MCF 10A (cell line): ENCODE measurements at regions not wholly inside any gene's neighbourhood (a gene's known extent, or its start where the extent isn't known, plus 50 kb on each side); places are given as distances from the start of the nearest gene placed in this dataset.

Experiments used
- BruUV-seq: library from RNA; stranded (reverse); fragments of 400-500 nt; replicated peaks from 2 replicates; lab custom pipeline; 2021; lab: Mats Ljungman, UMichigan
- CTCF ChIA-PET: fragments of 300-600 bp; sonication (Branson Sonifier 250); formaldehyde crosslinking; extraction: SDS; loops from one replicate; lab custom pipeline; 2021; ENCODE audit warnings: antibody characterized with exemption, inconsistent platforms; lab: Yijun Ruan, JAX
- POLR2A ChIA-PET: fragments of 300-600, 350-650 bp; sonication (Branson Sonifier 250); formaldehyde crosslinking; extraction: SDS; loops from one replicate; lab custom pipeline; 2020; ENCODE audit warnings: antibody characterized with exemption, inconsistent platforms; lab: Yijun Ruan, JAX
- DNase-seq: peaks from one replicate; pipeline ENCODE4 v3.0.0-alpha.2; 2018; ENCODE audit not compliant: unreplicated experiment
- H3K27ac Mint-ChIP-seq: one replicate; pipeline ENCODE4 v1.8.0; 2022; ENCODE audit warnings: mild to moderate bottlenecking, low read depth, mixed read lengths; ENCODE audit not compliant: unreplicated experiment
- H3K27me3 Mint-ChIP-seq: one replicate; pipeline ENCODE4 v1.8.0; 2022; ENCODE audit warnings: mixed read lengths; ENCODE audit not compliant: insufficient read depth, unreplicated experiment
- H3K36me3 Mint-ChIP-seq: one replicate; pipeline ENCODE4 v1.8.0; 2022; ENCODE audit warnings: mild to moderate bottlenecking, moderate library complexity, mixed read lengths; ENCODE audit not compliant: insufficient read depth, unreplicated experiment
- H3K4me1 Mint-ChIP-seq: one replicate; pipeline ENCODE4 v1.8.0; 2022; ENCODE audit warnings: mixed read lengths; ENCODE audit not compliant: insufficient read depth, unreplicated experiment
- H3K4me3 Mint-ChIP-seq: one replicate; pipeline ENCODE4 v1.8.0; 2022; ENCODE audit warnings: mild to moderate bottlenecking, moderate library complexity, mixed read lengths; ENCODE audit not compliant: unreplicated experiment
- H3K9me3 Mint-ChIP-seq: one replicate; pipeline ENCODE4 v1.8.0; 2022; ENCODE audit warnings: mixed read lengths; ENCODE audit not compliant: unreplicated experiment
- intact Hi-C: fragments of 100-400 bp; cut with micrococcal nuclease; formaldehyde crosslinking; loops from 2 replicates; pipeline ENCODE4 v1.14.1; 2022
- TF ChIP-seq, protein P1 (sequence below): fragments of 200-600 bp; IDR thresholded peaks from one replicate; pipeline ENCODE4 v1.8.0; 2022; ENCODE audit warnings: antibody characterized with exemption, mild to moderate bottlenecking; ENCODE audit not compliant: unreplicated experiment

DNA sequence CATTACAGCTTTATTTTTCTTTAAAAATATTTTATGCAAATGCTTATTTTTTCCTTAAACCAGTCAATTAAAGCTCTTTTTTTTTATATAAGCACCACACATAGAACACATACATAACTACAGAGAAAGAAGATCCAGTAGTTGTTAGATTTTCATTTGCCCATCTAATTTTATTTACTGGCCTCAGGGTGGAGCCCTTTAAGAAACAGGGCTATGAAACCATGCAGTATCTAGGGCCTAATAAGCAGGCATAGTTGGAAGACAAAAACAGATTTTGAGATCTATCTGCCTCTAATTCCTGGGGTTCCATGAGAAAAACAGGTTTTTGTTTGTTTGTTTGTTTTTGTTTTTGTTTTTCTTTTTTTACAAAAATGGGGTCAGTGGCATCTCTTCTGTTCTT is 120.6 kb downstream of the BCHE start:
- H3K4me1 Mint-ChIP-seq, result no peaks in the 10 kb centered on the region
- ChIA-PET POLR2A (no interaction called here), CTCF (no interaction called here)

DNA sequence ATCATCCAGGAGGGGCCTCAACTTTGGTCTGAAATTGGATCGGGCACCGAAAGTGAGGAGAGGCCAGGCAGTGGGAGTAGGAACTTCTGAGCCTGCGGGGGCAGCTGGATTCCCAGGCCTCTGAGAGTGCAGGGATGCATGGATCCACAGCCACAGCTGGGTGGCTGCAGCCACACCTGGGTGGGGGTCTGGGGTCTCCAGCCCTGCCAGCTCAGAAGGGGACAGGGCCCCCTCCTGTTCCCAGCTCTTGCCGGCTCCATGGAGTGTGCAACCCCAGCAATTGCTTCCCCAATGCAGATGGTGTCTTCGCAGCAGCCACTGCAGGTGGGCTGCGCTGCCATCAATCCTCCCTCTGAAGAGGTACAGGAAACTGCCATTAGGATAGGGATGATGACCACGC is 123.7 kb downstream of the BCHE start:
- intact Hi-C loops, result no loop called here
- POLR2A ChIA-PET, result no interaction called here
- no peak overlapping the region for H3K27ac Mint-ChIP-seq
- DNase-seq, result no peak
- H3K36me3 Mint-ChIP-seq, result no peaks in the 10 kb centered on the region
- no peaks in the 10 kb centered on the region for H3K4me1 Mint-ChIP-seq
- TF ChIP-seq, protein P1, sequence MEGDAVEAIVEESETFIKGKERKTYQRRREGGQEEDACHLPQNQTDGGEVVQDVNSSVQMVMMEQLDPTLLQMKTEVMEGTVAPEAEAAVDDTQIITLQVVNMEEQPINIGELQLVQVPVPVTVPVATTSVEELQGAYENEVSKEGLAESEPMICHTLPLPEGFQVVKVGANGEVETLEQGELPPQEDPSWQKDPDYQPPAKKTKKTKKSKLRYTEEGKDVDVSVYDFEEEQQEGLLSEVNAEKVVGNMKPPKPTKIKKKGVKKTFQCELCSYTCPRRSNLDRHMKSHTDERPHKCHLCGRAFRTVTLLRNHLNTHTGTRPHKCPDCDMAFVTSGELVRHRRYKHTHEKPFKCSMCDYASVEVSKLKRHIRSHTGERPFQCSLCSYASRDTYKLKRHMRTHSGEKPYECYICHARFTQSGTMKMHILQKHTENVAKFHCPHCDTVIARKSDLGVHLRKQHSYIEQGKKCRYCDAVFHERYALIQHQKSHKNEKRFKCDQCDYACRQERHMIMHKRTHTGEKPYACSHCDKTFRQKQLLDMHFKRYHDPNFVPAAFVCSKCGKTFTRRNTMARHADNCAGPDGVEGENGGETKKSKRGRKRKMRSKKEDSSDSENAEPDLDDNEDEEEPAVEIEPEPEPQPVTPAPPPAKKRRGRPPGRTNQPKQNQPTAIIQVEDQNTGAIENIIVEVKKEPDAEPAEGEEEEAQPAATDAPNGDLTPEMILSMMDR, result no peak
- H3K9me3 Mint-ChIP-seq, result no peaks in the 10 kb centered on the region
- no peaks in the 10 kb centered on the region for H3K27me3 Mint-ChIP-seq
- CTCF ChIA-PET, result no interaction called here
- H3K4me3 Mint-ChIP-seq, result no peak overlapping the region
- BruUV-seq, result no TSS peak

More for the DNA sequence above, 120.6 kb downstream of the BCHE start:
- BruUV-seq, result no TSS peak
- intact Hi-C loops, result no loop called here
- Mint-ChIP-seq H3K27me3 (no peaks in the 10 kb centered on the region), H3K4me3 (no peak overlapping the region), H3K9me3 (no peaks in the 10 kb centered on the region), H3K27ac (no peak overlapping the region), H3K36me3 (no peaks in the 10 kb centered on the region)
- TF ChIP-seq, protein P1, result no peak
- DNase-seq, result no peak

GRCh38 chr3:165712382-165712781 is 124.8 kb downstream of the BCHE start:
- Mint-ChIP-seq H3K36me3 (no peaks in the 10 kb centered on the region), H3K27ac (no peak overlapping the region), H3K27me3 (no peaks in the 10 kb centered on the region), H3K4me1 (no peaks in the 10 kb centered on the region), H3K4me3 (no peak overlapping the region), H3K9me3 (no peaks in the 10 kb centered on the region)
- ChIA-PET POLR2A (no interaction called here), CTCF (interaction anchor here (0.9 kb wide), 1 partner anchor 9 kb away, joined by 3 read pairs; no protein-coding TSS in a partner anchor)
- no TSS peak for BruUV-seq
- intact Hi-C loops, result no loop called here
- TF ChIP-seq, protein P1, result no peak
- no peak for DNase-seq

- H3K4me1 Mint-ChIP-seq, result no peaks in the 10 kb centered on the region
- H3K9me3 Mint-ChIP-seq, result peaks cover 7% of the 10 kb centered on the region
- BruUV-seq, result no TSS peak
- DNase-seq, result no peak
- H3K27me3 Mint-ChIP-seq, result no peaks in the 10 kb centered on the region
- TF ChIP-seq, protein P1, result no peak
- intact Hi-C loops, result no loop called here
- H3K36me3 Mint-ChIP-seq, result no peaks in the 10 kb centered on the region
- H3K27ac Mint-ChIP-seq, result no peak overlapping the region
- ChIA-PET CTCF (interaction anchor here (0.6 kb wide), 1 partner anchor 13 kb away, joined by 3 read pairs; no protein-coding TSS in a partner anchor), POLR2A (interaction anchor here (0.9 kb wide), 1 partner anchor 14 kb away, joined by 3 read pairs; no protein-coding TSS in a partner anchor)
- no peak overlapping the region for H3K4me3 Mint-ChIP-seq
These were observed 139.3 kb downstream of the BCHE start for GRCh38 chr3:165697910-165698309.
